HepG2 (cell line): ENCODE measurements at regions not wholly inside any gene's neighbourhood (a gene's known extent, or its start where the extent isn't known, plus 50 kb on each side); places are given as distances from the start of the nearest gene placed in this dataset.

Experiments
- ATAC-seq: fragments of 200-7000 bp; cut with Tn5 transposase; 3 replicates; pipeline ENCODE4 v1.9.1; 2020; ENCODE audit warnings: mild to moderate bottlenecking, moderate library complexity
- BruUV-seq: library from RNA; stranded (reverse); fragments of 400-500 nt; replicated peaks from 2 replicates; lab custom pipeline; 2021; lab: Mats Ljungman, UMichigan
- CTCF ChIA-PET: fragments of 300-600 bp; formaldehyde crosslinking; extraction: SDS; loops from one replicate; lab custom pipeline; 2021; ENCODE audit warnings: low total read pairs, inconsistent platforms, low intra/inter-chr PET ratio; lab: Yijun Ruan, JAX
- POLR2A ChIA-PET: fragments of 350-600 bp; sonication (Branson Sonifier 250); formaldehyde crosslinking; loops from one replicate; lab custom pipeline; 2020; ENCODE audit warnings: antibody characterized with exemption, inconsistent platforms; lab: Yijun Ruan, JAX
- DNase-seq: peaks from one replicate; pipeline ENCODE4 v3.0.0-alpha.2; 2015; ENCODE audit warnings: low spot score
- FAIRE-seq: peaks from 3 replicates; lab custom pipeline; 2011; peaks lifted over from hg19 to GRCh38; lab: Jason Lieb, UNC
- H2AFZ ChIP-seq: one replicate; pipeline ENCODE4 v1.6.1; 2011; ENCODE audit warnings: low read length, inconsistent platforms
- H3K27ac ChIP-seq: fragments of 300-600 bp; 3 replicates; pipeline ENCODE4 v1.8.0; 2011; ENCODE audit warnings: mixed run types, mild to moderate bottlenecking, mixed read lengths, low read length, inconsistent platforms; ENCODE audit not compliant: insufficient read depth; ENCODE audit errors: extremely low read length
- H3K27me3 ChIP-seq, 2 experiments: fragments of 200-600 bp in 1 of 2; 2 replicates in 1 of 2; 3 replicates in 1 of 2; pipeline versions ENCODE4 v1.6.0 to v1.8.0; 2011; ENCODE audit warnings: low read length in 2 of 2, mild to moderate bottlenecking in 2 of 2, moderate library complexity in 2 of 2, inconsistent platforms in 1 of 2; ENCODE audit not compliant: insufficient read depth in 2 of 2, control insufficient read depth in 1 of 2
- H3K36me3 ChIP-seq, 2 experiments: fragments of 200-600 bp in 1 of 2; replicated peaks in 1 of 2; 2 replicates in 1 of 2; 3 replicates in 1 of 2; pipeline versions ENCODE4 v1.5.1 to v1.8.0; 2011; ENCODE audit warnings: low read length in 2 of 2, inconsistent platforms in 1 of 2; ENCODE audit not compliant: insufficient read depth in 2 of 2, control insufficient read depth in 1 of 2
- H3K4me1 ChIP-seq: 2 replicates; pipeline ENCODE4 v1.5.1; 2012; ENCODE audit warnings: low read length, inconsistent platforms; ENCODE audit not compliant: insufficient read depth
- H3K4me2 ChIP-seq: 2 replicates; pipeline ENCODE4 v1.6.0; 2011; ENCODE audit warnings: low read depth, low read length, inconsistent platforms
- H3K4me3 ChIP-seq, 3 experiments: fragments of 200-600 bp in 1 of 3; sonication (generic), shearing (Covaris generic) in 1 of 3; replicated peaks in 1 of 3; 2 replicates each; pipeline ENCODE4 v1.5.1; 2011 to 2016; ENCODE audit warnings: low read length in 3 of 3, inconsistent platforms in 2 of 3, low read depth in 2 of 3, mild to moderate bottlenecking in 2 of 3, control low read depth in 1 of 3, mixed read lengths in 1 of 3; ENCODE audit not compliant: insufficient read depth in 1 of 3
- H3K79me2 ChIP-seq: one replicate; pipeline ENCODE4 v1.6.1; 2011; ENCODE audit warnings: low read length, inconsistent platforms; ENCODE audit not compliant: insufficient read depth
- H3K9ac ChIP-seq: 2 replicates; pipeline ENCODE4 v1.6.0; 2011; ENCODE audit warnings: mild to moderate bottlenecking, low read depth, low read length, inconsistent platforms; ENCODE audit not compliant: insufficient read depth
- H3K9me3 ChIP-seq: 2 replicates; pipeline ENCODE4 v1.5.1; 2012; ENCODE audit warnings: mild to moderate bottlenecking, low read length
- H4K20me1 ChIP-seq: 2 replicates; pipeline ENCODE4 v1.6.0; 2011; ENCODE audit warnings: inconsistent platforms, mild to moderate bottlenecking, low read length, moderate library complexity; ENCODE audit not compliant: insufficient read depth
- FIP1L1 ChIP-seq: fragments of 200-400 bp; formaldehyde crosslinking; IDR thresholded peaks from 2 replicates; pipeline ENCODE4 v1.6.1; 2018; ENCODE audit warnings: low read depth, mild to moderate bottlenecking, low read length, moderate library complexity, borderline replicate concordance; ENCODE audit not compliant: insufficient read depth
- HNRNPH1 ChIP-seq: fragments of 200-400 bp; formaldehyde crosslinking; optimal IDR thresholded peaks from 2 replicates; pipeline ENCODE3; 2017; ENCODE audit warnings: mild to moderate bottlenecking, low read depth, low read length
- HNRNPK ChIP-seq: fragments of 200-400 bp; formaldehyde crosslinking; IDR thresholded peaks from 2 replicates; pipeline ENCODE4 v1.6.1; 2018; ENCODE audit warnings: low read length, low read depth, moderate library complexity, mild to moderate bottlenecking; ENCODE audit not compliant: poor library complexity, severe bottlenecking
- PCBP1 ChIP-seq: fragments of 200-400 bp; formaldehyde crosslinking; IDR thresholded peaks from 2 replicates; pipeline ENCODE4 v1.6.1; 2017; ENCODE audit warnings: mild to moderate bottlenecking, low read depth, low read length, borderline replicate concordance
- RBM39 ChIP-seq: fragments of 200-400 bp; formaldehyde crosslinking; IDR thresholded peaks from one replicate; pipeline ENCODE4 v1.6.1; 2018; ENCODE audit warnings: antibody characterized with exemption, mild to moderate bottlenecking, low read depth, low read length; ENCODE audit not compliant: poor library complexity, severe bottlenecking
- SNAPC2 ChIP-seq: sonication (generic); formaldehyde crosslinking; IDR thresholded peaks from 2 replicates; pipeline ENCODE4 v1.8.1; 2022; ENCODE audit warnings: mild to moderate bottlenecking, missing genetic modification reagents
- U2AF1 ChIP-seq: fragments of 200-400 bp; formaldehyde crosslinking; optimal IDR thresholded peaks from 2 replicates; pipeline ENCODE3; 2017; ENCODE audit warnings: mild to moderate bottlenecking, low read depth, low read length
- ZNF441 ChIP-seq: sonication (generic); formaldehyde crosslinking; IDR thresholded peaks from 2 replicates; pipeline ENCODE4 v1.7.0; 2021; ENCODE audit warnings: missing genetic modification reagents, borderline replicate concordance
- ZNF570 ChIP-seq: sonication (generic); formaldehyde crosslinking; IDR thresholded peaks from 2 replicates; pipeline ENCODE4 v1.4.0; 2020; ENCODE audit warnings: mild to moderate bottlenecking, missing genetic modification reagents, borderline replicate concordance
- in situ Hi-C: cut with HindIII; loops from 2 replicates; pipeline ENCODE4 v1.10.0; 2017; ENCODE audit warnings: low pct_unique_long_range_greater_than_20kb; ENCODE audit not compliant: extremely low pct_ligation_motif_present
- intact Hi-C: fragments of 100-400 bp; cut with micrococcal nuclease; formaldehyde crosslinking; loops from one replicate; pipeline ENCODE4 v1.10.0; 2022; ENCODE audit not compliant: unreplicated experiment

GRCh38 chr6:97653076-97653475, 370.1 kb upstream of the MMS22L start:
- in situ Hi-C loops (no loop called here), intact Hi-C loops (no loop called here)
- Histone ChIP-seq H2AFZ (no peak overlapping the region), H3K9ac (no peak overlapping the region), H3K9me3 (no peaks in the 10 kb centered on the region), H3K4me2 (no peak overlapping the region), H4K20me1 (no peaks in the 10 kb centered on the region), H3K79me2 (no peaks in the 10 kb centered on the region), H3K27ac (no peak overlapping the region), H3K27me3 (no peaks in the 10 kb centered on the region; a peak in 1 of 5 replicates), H3K4me1 (no peaks in the 10 kb centered on the region), H3K4me3 (no peak overlapping the region), H3K36me3 (no peaks in the 10 kb centered on the region)
- DNase-seq = no peak
- BruUV-seq = no TSS peak
- FAIRE-seq = no peak
- TF ChIP-seq RBM39 (no peak), PCBP1 (0 out of 2 replicates have a peak, but pooled peaks have one; percentile 42), HNRNPH1 (no peak), SNAPC2 (CRISPR knock-in tag) (no peak), HNRNPK (peak; percentile 88), U2AF1 (no peak), ZNF570 (no peak), FIP1L1 (no peak)
- ChIA-PET POLR2A (no interaction called here), CTCF (no interaction called here)
- no peak for ATAC-seq

GRCh38 chr6:97653517-97653916, 370.5 kb upstream of the MMS22L start:
- in situ Hi-C loops = no loop called here
- ChIA-PET POLR2A (no interaction called here), CTCF (no interaction called here)
- intact Hi-C loops = no loop called here
- H2AFZ ChIP-seq = no peak overlapping the region
- H3K4me2 ChIP-seq = no peak overlapping the region
- H3K36me3 ChIP-seq = no peaks in the 10 kb centered on the region
- TF ChIP-seq ZNF441 (CRISPR knock-in tag) = no peak
- no peaks in the 10 kb centered on the region for H3K79me2 ChIP-seq
- no peak for DNase-seq
- H3K4me1 ChIP-seq = no peaks in the 10 kb centered on the region
- ATAC-seq = no peak
- FAIRE-seq = no peak
- no TSS peak for BruUV-seq
- no peaks in the 10 kb centered on the region for H3K9me3 ChIP-seq
- H4K20me1 ChIP-seq = no peaks in the 10 kb centered on the region
- H3K27me3 ChIP-seq = no peaks in the 10 kb centered on the region; a peak in 1 of 5 replicates
- H3K27ac ChIP-seq = no peak overlapping the region
- no peak overlapping the region for H3K4me3 ChIP-seq
- H3K9ac ChIP-seq = no peak overlapping the region
